ENCODE measurements at regions not wholly inside any gene's neighbourhood (a gene's known extent, or its start where the extent isn't known, plus 50 kb on each side); places are given as distances from the start of the nearest gene placed in this dataset.
"Not testable (repeated sequence)": the region's sequence is repeated elsewhere in the genome, so short reads cannot be mapped to it uniquely, and the experiment has no call there.

DNA sequence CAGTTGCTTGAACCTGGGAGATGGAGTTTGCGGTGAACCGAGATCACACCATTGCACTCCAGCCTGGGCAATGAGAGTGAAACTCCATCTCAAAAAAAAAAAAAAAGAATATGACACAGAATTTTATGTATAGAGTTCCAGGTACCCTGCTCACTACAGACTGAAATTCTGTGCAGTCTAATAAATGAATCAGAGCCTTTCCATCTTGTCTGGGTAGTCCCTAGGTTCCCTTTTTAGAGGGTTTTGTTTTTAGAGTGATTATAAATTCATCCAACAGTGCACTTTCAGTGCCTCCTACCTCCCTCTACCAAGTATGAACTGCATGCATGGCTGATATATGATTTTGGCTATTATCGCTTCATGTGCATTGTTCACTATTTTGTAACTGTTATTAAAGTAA lies 107.9 kb upstream of the FBXO28 start:
- TF ChIP-seq, protein P1, sequence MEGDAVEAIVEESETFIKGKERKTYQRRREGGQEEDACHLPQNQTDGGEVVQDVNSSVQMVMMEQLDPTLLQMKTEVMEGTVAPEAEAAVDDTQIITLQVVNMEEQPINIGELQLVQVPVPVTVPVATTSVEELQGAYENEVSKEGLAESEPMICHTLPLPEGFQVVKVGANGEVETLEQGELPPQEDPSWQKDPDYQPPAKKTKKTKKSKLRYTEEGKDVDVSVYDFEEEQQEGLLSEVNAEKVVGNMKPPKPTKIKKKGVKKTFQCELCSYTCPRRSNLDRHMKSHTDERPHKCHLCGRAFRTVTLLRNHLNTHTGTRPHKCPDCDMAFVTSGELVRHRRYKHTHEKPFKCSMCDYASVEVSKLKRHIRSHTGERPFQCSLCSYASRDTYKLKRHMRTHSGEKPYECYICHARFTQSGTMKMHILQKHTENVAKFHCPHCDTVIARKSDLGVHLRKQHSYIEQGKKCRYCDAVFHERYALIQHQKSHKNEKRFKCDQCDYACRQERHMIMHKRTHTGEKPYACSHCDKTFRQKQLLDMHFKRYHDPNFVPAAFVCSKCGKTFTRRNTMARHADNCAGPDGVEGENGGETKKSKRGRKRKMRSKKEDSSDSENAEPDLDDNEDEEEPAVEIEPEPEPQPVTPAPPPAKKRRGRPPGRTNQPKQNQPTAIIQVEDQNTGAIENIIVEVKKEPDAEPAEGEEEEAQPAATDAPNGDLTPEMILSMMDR (IDR thresholded peaks at IDR 0.05; ENCODE audit: poor library complexity): not testable (repeated sequence)
- not testable (repeated sequence) for TF ChIP-seq EZH2phosphoT487 (IDR thresholded peaks at IDR 0.05; ENCODE audit: low read depth, severe bottlenecking, unreplicated experiment); EZH2 (IDR thresholded peaks at IDR 0.05; ENCODE audit: borderline replicate concordance)
